ENCODE measurements at regions not wholly inside any gene's neighbourhood (a gene's known extent, or its start where the extent isn't known, plus 50 kb on each side); places are given as distances from the start of the nearest gene placed in this dataset.

DNA sequence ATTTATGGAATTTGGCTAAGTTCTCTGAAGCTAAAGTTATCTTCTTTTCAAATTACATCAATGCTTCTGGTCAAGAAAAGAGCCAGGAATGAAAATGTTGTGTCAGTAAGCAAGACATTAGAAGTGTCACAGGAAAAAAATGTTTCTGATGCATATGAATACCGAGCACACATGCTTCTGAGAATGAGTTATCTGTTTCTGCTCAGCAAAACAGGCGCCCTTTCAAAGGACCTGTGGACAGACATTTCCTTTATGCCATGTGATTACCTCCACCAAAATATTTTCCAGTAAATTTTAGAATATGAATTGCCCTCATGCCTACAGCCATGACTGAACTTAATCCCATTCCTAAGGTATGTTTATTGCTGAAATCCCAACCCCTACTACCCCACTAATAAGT lies 55.4 kb upstream of the RNF180 start:
- Histone ChIP-seq H3K36me3 (no peaks in the 10 kb centered on the region), H3K9me3 (peaks cover 0 to 21% (median 0%) of the 10 kb centered on the region in 3 donors), H3K27me3 (no peaks in the 10 kb centered on the region), H3K4me1 (no peaks in the 10 kb centered on the region), H3K27ac (no peak overlapping the region), H3K4me3 (no peak overlapping the region)
- 71 to 79% methylated on average over 2 of the region's 2 CpGs for WGBS, 2 donors (ENCODE audit: low coverage in 1 of 2)
- TF ChIP-seq POLR2AphosphoS5 (IDR thresholded peaks at IDR 0.05) (no peak), EP300 (IDR thresholded peaks at IDR 0.05) (no peak), POLR2A (IDR thresholded peaks at IDR 0.05) (no peak)
- TF ChIP-seq, protein P1, sequence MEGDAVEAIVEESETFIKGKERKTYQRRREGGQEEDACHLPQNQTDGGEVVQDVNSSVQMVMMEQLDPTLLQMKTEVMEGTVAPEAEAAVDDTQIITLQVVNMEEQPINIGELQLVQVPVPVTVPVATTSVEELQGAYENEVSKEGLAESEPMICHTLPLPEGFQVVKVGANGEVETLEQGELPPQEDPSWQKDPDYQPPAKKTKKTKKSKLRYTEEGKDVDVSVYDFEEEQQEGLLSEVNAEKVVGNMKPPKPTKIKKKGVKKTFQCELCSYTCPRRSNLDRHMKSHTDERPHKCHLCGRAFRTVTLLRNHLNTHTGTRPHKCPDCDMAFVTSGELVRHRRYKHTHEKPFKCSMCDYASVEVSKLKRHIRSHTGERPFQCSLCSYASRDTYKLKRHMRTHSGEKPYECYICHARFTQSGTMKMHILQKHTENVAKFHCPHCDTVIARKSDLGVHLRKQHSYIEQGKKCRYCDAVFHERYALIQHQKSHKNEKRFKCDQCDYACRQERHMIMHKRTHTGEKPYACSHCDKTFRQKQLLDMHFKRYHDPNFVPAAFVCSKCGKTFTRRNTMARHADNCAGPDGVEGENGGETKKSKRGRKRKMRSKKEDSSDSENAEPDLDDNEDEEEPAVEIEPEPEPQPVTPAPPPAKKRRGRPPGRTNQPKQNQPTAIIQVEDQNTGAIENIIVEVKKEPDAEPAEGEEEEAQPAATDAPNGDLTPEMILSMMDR (IDR thresholded peaks at IDR 0.05), result no peak
- ATAC-seq, result no peak

DNA sequence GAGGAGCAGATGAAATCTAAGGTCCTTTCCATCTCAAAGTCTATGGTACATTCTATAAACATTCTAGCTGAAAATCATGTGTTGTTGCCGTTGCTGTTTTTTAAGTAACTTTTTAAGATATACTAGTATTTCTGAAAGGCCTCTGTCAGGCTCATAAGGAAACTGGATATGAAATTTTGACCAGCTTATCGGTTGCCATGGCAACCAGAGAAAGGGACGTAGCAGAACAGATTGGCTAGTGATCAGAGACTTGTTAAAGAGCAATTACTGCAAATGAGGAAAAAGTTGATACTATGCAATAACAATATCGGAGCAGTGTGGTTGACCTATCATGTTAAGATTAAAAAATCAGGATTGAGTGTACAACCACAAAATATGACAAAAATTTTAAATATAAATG lies 57.0 kb upstream of the RNF180 start:
- 67 to 70% methylated on average over 3 to 4 of the region's 4 CpGs for WGBS, 2 donors (ENCODE audit: low coverage in 1 of 2)
- ATAC-seq, result no peak
- no peaks in the 10 kb centered on the region for H3K27me3 ChIP-seq

DNA sequence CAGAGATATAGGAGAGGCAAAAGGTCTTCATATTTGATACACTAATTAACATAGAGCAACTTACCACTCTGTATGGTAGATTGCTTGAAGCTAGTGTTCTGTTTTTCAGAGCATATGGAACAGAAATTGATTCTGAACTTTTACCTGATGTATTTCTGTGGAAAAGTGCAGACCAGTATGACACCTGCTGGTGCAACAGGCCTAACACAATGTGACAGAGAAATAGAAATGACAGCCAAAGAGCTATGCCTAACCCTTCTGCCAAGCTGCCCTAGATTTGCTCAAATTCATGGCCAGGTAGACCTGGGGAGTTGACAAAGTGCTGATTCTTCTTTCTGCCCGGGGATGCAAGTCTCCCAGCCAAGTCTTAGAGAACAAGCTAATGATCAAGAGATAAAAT lies 65.4 kb upstream of the RNF180 start:
- Histone ChIP-seq H3K27ac (no peak overlapping the region), H3K36me3 (no peaks in the 10 kb centered on the region), H3K4me1 (no peaks in the 10 kb centered on the region), H3K27me3 (no peaks in the 10 kb centered on the region), H3K4me3 (no peak overlapping the region), H3K9me3 (peaks cover 0 to under 1% (median 0%) of the 10 kb centered on the region in 3 donors)
- no peak for ATAC-seq
- WGBS, 2 donors (ENCODE audit: low coverage in 1 of 2), result 46 to 80% methylated on average over 1 of the region's 1 CpG
- TF ChIP-seq POLR2AphosphoS5 (IDR thresholded peaks at IDR 0.05) (no peak), EP300 (IDR thresholded peaks at IDR 0.05) (no peak), POLR2A (IDR thresholded peaks at IDR 0.05) (no peak)
- TF ChIP-seq, protein P1 (IDR thresholded peaks at IDR 0.05), result no peak

More for the DNA sequence above, 57.0 kb upstream of the RNF180 start:
- Histone ChIP-seq H3K4me1 (no peaks in the 10 kb centered on the region), H3K4me3 (no peak overlapping the region), H3K27ac (no peak overlapping the region), H3K36me3 (no peaks in the 10 kb centered on the region), H3K9me3 (peaks cover 0 to 22% (median 0%) of the 10 kb centered on the region in 3 donors)
- TF ChIP-seq POLR2AphosphoS5 (IDR thresholded peaks at IDR 0.05) (no peak), POLR2A (IDR thresholded peaks at IDR 0.05) (no peak), EP300 (IDR thresholded peaks at IDR 0.05) (no peak)
- TF ChIP-seq, protein P1 (IDR thresholded peaks at IDR 0.05), result no peak

DNA sequence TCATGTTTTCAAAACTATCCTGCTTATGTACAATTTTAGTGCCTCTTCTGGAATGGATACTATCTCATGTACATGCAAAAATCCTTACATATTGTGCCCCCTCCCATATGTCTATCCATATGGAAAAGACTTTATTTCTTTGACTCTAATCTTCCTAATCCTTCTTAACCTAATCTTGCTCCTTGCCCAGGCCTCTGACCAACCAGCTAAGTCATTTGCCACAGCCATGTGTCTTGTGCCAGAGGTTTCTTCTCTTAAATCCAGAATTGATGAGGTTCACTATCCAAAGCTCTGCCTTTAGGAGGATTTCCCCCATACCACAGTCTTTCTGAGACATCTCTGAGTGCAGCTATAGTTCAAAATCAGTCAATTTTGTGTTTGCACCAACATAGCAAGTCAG lies 68.9 kb upstream of the RNF180 start:
- Histone ChIP-seq H3K27me3 (no peaks in the 10 kb centered on the region), H3K27ac (no peak overlapping the region), H3K36me3 (no peaks in the 10 kb centered on the region), H3K9me3 (no peaks in the 10 kb centered on the region), H3K4me1 (no peaks in the 10 kb centered on the region), H3K4me3 (no peak overlapping the region)
- TF ChIP-seq EP300 (IDR thresholded peaks at IDR 0.05) (no peak), POLR2A (IDR thresholded peaks at IDR 0.05) (no peak), POLR2AphosphoS5 (IDR thresholded peaks at IDR 0.05) (no peak)
- TF ChIP-seq, protein P1 (IDR thresholded peaks at IDR 0.05), result no peak
- ATAC-seq, result no peak

DNA sequence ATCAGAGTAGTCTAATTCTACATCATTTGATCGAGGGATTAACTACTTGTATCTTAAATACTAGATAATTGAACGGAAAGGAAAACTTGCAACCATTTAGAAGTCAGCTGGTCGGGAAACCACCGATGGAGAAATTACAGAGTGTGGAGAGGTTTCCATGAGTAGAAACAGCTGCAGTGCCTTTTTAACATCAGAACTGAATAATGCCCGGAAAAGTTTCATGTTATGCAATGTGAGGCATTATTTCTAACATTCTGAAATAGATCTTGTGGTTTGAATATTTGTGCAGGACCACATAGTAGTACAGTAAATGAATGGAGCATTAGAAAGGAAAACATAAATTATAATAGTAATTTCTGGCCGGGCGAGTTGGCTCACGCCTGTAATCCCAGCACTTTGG lies 88.1 kb upstream of the RNF180 start:
- Histone ChIP-seq H3K36me3 (no peaks in the 10 kb centered on the region), H3K4me3 (no peak overlapping the region), H3K9me3 (no peaks in the 10 kb centered on the region), H3K27ac (no peak overlapping the region), H3K4me1 (no peaks in the 10 kb centered on the region), H3K27me3 (no peaks in the 10 kb centered on the region)
- ATAC-seq, result no peak
- no peak for TF ChIP-seq POLR2AphosphoS5 (IDR thresholded peaks at IDR 0.05)
- TF ChIP-seq EP300 (IDR thresholded peaks at IDR 0.05), result no peak
- TF ChIP-seq POLR2A (IDR thresholded peaks at IDR 0.05), result no peak
- TF ChIP-seq, protein P1 (IDR thresholded peaks at IDR 0.05), result no peak
- WGBS, 2 donors (ENCODE audit: low coverage in 1 of 2), result 82 to 83% methylated on average over 3 to 8 of the region's 8 CpGs
